Natural killer cell (primary cell): ENCODE measurements at regions not wholly inside any gene's neighbourhood (a gene's known extent, or its start where the extent isn't known, plus 50 kb on each side); places are given as distances from the start of the nearest gene placed in this dataset.

ENCODE experiments used
- ATAC-seq, 3 donors: fragments of 150-1000 bp in 2 of 3; fragments of 200-7000 bp in 1 of 3; cut with Tn5 transposase; 1 replicate in 1 of 3; 2 replicates in 2 of 3; pipeline ENCODE4 v1.10.0; 2021; ENCODE audit warnings: mild to moderate bottlenecking in 2 of 3, moderate library complexity in 2 of 3
- DNase-seq, 2 donors: peaks; one replicate each; pipeline versions ENCODE4 v3.0.0 to v3.0.0-alpha.2; 2013 to 2021; ENCODE audit warnings: mixed read lengths in 1 of 2
- H3K27ac ChIP-seq: one replicate; pipeline ENCODE4 v1.5.1; 2013; ENCODE audit warnings: mild to moderate bottlenecking, low read length
- H3K27me3 ChIP-seq: one replicate; pipeline ENCODE4 v1.6.1; 2013; ENCODE audit warnings: low read length; ENCODE audit not compliant: control insufficient read depth, insufficient read depth
- H3K36me3 ChIP-seq: one replicate; pipeline ENCODE4 v1.6.1; 2013; ENCODE audit warnings: low read length; ENCODE audit not compliant: control insufficient read depth, insufficient read depth
- H3K4me1 ChIP-seq: one replicate; pipeline ENCODE4 v1.6.1; 2013; ENCODE audit warnings: low read length; ENCODE audit not compliant: control insufficient read depth, insufficient read depth
- H3K4me3 ChIP-seq: one replicate; pipeline ENCODE4 v1.5.1; 2013; ENCODE audit warnings: low read length
- H3K9me3 ChIP-seq: one replicate; pipeline ENCODE4 v1.6.1; 2013; ENCODE audit warnings: low read length; ENCODE audit not compliant: control insufficient read depth, insufficient read depth
- H3K27ac Mint-ChIP-seq, 2 donors: one replicate each; pipeline ENCODE4 v1.8.0; 2022; ENCODE audit warnings: mild to moderate bottlenecking in 2 of 2, mixed read lengths in 2 of 2, moderate library complexity in 1 of 2
- H3K27me3 Mint-ChIP-seq, 2 donors: one replicate each; pipeline ENCODE4 v1.8.0; 2022; ENCODE audit warnings: low read depth in 2 of 2, mixed read lengths in 2 of 2
- H3K36me3 Mint-ChIP-seq: one replicate; pipeline ENCODE4 v1.8.0; 2022; ENCODE audit warnings: mixed read lengths
- H3K4me1 Mint-ChIP-seq, 2 donors: one replicate each; pipeline ENCODE4 v1.8.0; 2022; ENCODE audit warnings: mixed read lengths in 2 of 2
- H3K4me3 Mint-ChIP-seq: one replicate; pipeline ENCODE4 v1.8.0; 2022; ENCODE audit warnings: mild to moderate bottlenecking, moderate library complexity, mixed read lengths
- H3K9me3 Mint-ChIP-seq, 2 donors: one replicate each; pipeline ENCODE4 v1.8.0; 2022; ENCODE audit warnings: mixed read lengths in 2 of 2
- WGBS: methylation state at CpG from one replicate; pipeline ENCODE4 v1.1.7; 2013; ENCODE audit warnings: missing lambda C conversion rate; ENCODE audit not compliant: insufficient coverage; 5-methylcytosine and 5-hydroxymethylcytosine counted together
- intact Hi-C: fragments of 100-400 bp; cut with micrococcal nuclease; formaldehyde crosslinking; loops from one replicate; pipeline ENCODE4 v1.14.2; 2022
- TF ChIP-seq, protein P1 (sequence below): fragments of 200-600 bp; IDR thresholded peaks from one replicate; pipeline ENCODE4 v1.8.0; 2022; ENCODE audit warnings: antibody characterized with exemption

DNA sequence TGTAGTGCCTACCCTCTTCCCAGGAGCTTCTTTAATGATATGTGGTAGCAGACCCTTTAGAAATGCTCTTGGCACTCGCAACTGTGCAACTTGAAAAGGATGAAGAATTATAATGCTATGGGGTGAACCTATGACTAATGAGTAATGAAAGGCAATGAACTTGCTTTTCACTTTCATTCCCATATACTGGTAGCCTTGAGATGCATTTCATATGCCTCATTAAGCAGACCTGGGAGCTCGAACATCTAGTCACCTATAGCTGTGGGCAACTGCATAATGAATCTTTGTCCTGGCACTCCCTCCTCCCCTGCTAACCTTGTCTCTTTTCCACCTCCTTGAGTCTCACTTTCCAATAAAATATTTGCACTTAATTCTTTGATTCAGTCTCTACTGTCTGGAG lies 605.9 kb upstream of the DAB2 start:
- Histone ChIP-seq H3K27ac (no peak overlapping the region), H3K36me3 (no peaks in the 10 kb centered on the region), H3K4me3 (no peak overlapping the region), H3K27me3 (peaks cover 4% of the 10 kb centered on the region), H3K9me3 (no peaks in the 10 kb centered on the region), H3K4me1 (no peaks in the 10 kb centered on the region)
- Mint-ChIP-seq H3K27ac (no peak overlapping the region), H3K27me3 (peaks cover 16 to 24% of the 10 kb centered on the region in 2 donors), H3K36me3 (no peaks in the 10 kb centered on the region), H3K4me1 (peaks cover 0 to 1% of the 10 kb centered on the region in 2 donors), H3K4me3 (no peak overlapping the region), H3K9me3 (no peaks in the 10 kb centered on the region)
- TF ChIP-seq, protein P1, sequence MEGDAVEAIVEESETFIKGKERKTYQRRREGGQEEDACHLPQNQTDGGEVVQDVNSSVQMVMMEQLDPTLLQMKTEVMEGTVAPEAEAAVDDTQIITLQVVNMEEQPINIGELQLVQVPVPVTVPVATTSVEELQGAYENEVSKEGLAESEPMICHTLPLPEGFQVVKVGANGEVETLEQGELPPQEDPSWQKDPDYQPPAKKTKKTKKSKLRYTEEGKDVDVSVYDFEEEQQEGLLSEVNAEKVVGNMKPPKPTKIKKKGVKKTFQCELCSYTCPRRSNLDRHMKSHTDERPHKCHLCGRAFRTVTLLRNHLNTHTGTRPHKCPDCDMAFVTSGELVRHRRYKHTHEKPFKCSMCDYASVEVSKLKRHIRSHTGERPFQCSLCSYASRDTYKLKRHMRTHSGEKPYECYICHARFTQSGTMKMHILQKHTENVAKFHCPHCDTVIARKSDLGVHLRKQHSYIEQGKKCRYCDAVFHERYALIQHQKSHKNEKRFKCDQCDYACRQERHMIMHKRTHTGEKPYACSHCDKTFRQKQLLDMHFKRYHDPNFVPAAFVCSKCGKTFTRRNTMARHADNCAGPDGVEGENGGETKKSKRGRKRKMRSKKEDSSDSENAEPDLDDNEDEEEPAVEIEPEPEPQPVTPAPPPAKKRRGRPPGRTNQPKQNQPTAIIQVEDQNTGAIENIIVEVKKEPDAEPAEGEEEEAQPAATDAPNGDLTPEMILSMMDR = no peak
- WGBS = 89% methylated on average over 2 of the region's 2 CpGs
- no peak for DNase-seq
- intact Hi-C loops = no loop called here
- no peak for ATAC-seq

DNA sequence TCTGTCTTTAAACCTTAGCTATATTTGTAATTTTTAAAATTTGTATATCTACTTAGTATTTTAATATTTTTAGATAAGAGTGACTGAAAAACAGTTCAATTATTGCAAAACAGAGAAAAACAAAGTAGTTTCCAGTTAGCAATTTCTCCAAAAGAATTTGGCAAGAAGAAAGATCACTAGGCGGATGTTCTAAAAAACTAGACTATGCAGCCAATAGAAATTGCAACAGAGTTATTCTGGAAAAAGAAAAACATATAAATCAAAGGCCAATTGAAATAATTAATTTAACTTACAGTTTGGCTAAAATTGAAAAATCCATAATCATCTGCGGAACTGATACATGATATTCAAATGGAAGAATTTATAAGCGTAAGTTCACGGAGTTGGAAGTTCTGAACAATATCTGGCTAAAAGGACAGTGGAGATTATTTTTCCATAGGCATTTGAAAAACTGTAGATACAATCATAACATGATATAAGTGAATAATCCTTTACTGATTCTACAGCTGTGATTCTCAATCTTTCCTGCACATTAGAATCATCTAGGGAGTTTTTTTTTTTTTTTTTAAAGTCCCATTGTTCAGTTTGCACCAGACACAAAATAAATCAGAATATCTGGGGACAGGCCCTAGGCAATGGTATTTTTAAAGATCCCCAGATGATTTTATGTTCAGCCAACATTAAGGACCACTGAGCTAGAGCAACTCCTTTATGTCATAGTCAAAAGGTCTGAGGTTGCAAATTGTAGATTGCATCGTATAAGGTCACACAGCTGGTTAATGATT lies 605.1 kb upstream of the DAB2 start:
- no peaks in the 10 kb centered on the region for H3K36me3 Mint-ChIP-seq
- DNase-seq (no peak), ATAC-seq (no peak)
- H3K36me3 ChIP-seq = no peaks in the 10 kb centered on the region
- peaks cover 0 to 4% of the 10 kb centered on the region in 2 donors for H3K4me1 Mint-ChIP-seq
- TF ChIP-seq, protein P1 = no peak
- H3K27me3 Mint-ChIP-seq = peaks cover 16 to 24% of the 10 kb centered on the region in 2 donors
- H3K4me1 ChIP-seq = no peaks in the 10 kb centered on the region
- peaks cover 4% of the 10 kb centered on the region for H3K27me3 ChIP-seq
- H3K9me3 ChIP-seq = no peaks in the 10 kb centered on the region
- no peak overlapping the region for H3K4me3 ChIP-seq
- H3K27ac Mint-ChIP-seq = no peak overlapping the region
- H3K4me3 Mint-ChIP-seq = no peak overlapping the region
- intact Hi-C loops = no loop called here
- H3K27ac ChIP-seq = no peak overlapping the region
- 91% methylated on average over 5 of the region's 5 CpGs for WGBS
- H3K9me3 Mint-ChIP-seq = no peaks in the 10 kb centered on the region

DNA sequence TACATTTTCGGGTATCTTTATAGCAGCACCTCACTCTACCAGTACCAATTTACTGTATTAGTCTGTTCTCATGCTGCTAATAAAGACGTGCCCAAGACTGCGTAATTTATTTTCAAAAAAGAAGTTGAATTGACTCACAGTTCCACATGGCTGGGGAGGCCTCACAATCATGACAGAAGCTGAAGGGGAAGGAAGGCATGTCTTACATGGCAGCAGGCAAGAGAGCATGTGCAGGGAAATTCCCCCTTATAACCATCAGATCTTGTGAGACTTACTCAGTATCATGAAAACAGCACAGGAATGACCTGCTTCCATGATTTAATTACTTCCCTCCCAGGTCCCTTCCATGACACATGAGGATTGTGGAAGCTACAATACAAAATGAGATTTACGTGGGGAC lies 602.6 kb upstream of the DAB2 start:
- Histone ChIP-seq H3K27me3 (peaks cover 4% of the 10 kb centered on the region), H3K9me3 (no peaks in the 10 kb centered on the region), H3K36me3 (no peaks in the 10 kb centered on the region), H3K4me1 (no peaks in the 10 kb centered on the region), H3K4me3 (no peak overlapping the region), H3K27ac (no peak overlapping the region)
- peaks cover 0 to 4% of the 10 kb centered on the region in 2 donors for H3K4me1 Mint-ChIP-seq
- intact Hi-C loops = no loop called here
- WGBS = 82% methylated on average over 3 of the region's 4 CpGs
- TF ChIP-seq, protein P1 = no peak
- H3K27ac Mint-ChIP-seq = no peak overlapping the region
- DNase-seq (no peak), ATAC-seq (no peak)
- no peaks in the 10 kb centered on the region for H3K36me3 Mint-ChIP-seq
- peaks cover 16 to 27% of the 10 kb centered on the region in 2 donors for H3K27me3 Mint-ChIP-seq
- no peaks in the 10 kb centered on the region for H3K9me3 Mint-ChIP-seq
- no peak overlapping the region for H3K4me3 Mint-ChIP-seq

DNA sequence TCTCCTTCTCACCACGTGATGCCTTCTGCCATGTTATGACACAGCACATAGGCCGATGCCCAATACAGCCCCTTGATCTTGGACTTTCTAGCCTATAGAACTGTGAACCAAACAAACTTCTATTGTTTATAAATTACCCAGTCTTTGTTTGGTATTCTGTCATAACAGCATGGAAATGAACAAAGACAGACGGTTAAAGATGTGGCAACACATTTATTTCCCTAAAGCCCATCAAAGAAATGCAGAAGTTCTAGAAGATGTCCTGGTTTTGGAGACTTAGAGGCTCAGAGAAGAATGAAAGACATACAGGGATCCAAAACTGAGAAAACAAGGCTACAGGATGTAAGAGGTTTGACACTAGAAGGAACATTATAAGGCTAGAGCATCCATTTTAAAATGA lies 600.8 kb upstream of the DAB2 start:
- DNase-seq (no peak), ATAC-seq (no peak)
- Mint-ChIP-seq H3K27me3 (peaks cover 12 to 14% of the 10 kb centered on the region in 2 donors), H3K9me3 (no peaks in the 10 kb centered on the region), H3K4me1 (peaks cover 4 to 8% of the 10 kb centered on the region in 2 donors), H3K27ac (no peak overlapping the region), H3K36me3 (no peaks in the 10 kb centered on the region), H3K4me3 (no peak overlapping the region)
- TF ChIP-seq, protein P1 = no peak
- peaks cover 4% of the 10 kb centered on the region for H3K27me3 ChIP-seq
- no peaks in the 10 kb centered on the region for H3K9me3 ChIP-seq
- H3K4me1 ChIP-seq = no peaks in the 10 kb centered on the region
- no peak overlapping the region for H3K27ac ChIP-seq
- intact Hi-C loops = no loop called here
- 63% methylated on average over 2 of the region's 3 CpGs for WGBS
- no peaks in the 10 kb centered on the region for H3K36me3 ChIP-seq
- H3K4me3 ChIP-seq = no peak overlapping the region
